ENCODE measurements at regions not wholly inside any gene's neighbourhood (a gene's known extent, or its start where the extent isn't known, plus 50 kb on each side); places are given as distances from the start of the nearest gene placed in this dataset.
"Not testable (repeated sequence)": the region's sequence is repeated elsewhere in the genome, so short reads cannot be mapped to it uniquely, and the experiment has no call there.

DNA sequence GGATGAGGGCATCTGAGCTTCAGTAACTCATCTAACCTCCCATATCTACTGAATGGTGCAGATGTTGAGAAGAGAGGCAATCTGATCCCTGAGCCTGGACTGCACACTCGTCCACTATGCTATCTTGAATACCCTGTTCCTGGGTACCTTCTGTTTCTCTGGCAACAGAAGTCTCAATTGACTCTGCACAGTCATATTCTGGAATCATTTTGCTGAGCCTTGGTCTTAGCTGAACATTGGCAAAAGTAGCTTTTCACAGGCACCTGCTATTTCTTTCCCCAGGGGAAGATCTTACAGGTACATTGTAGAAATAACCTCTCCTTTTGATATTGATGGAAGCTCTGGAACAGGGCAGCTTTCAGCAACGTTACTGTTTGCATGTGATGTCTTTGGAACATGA is 161.5 kb upstream of the GPR101 start:
- DNase-seq = no peak

DNA sequence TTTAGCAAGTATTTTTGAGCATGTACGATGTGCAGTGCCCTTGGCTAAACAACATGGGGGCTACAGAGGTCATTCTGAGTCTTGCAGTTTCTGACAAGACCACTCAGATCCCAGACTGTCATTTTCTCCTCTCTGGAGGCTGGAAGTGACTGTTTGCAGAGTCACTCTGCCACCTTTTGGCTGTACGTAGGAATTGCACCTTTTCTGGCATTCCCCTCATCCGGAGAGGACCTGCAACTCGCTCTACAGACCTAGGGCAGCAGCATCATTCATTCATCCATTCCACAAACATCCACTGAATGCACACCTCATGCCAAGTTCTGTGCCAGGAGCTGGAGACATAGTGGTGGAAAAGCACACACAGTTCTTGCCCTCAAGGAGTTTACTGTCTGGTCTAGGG is 160.4 kb upstream of the GPR101 start:
- peak in 1 of 2 experiments; percentile 63 for DNase-seq

DNA sequence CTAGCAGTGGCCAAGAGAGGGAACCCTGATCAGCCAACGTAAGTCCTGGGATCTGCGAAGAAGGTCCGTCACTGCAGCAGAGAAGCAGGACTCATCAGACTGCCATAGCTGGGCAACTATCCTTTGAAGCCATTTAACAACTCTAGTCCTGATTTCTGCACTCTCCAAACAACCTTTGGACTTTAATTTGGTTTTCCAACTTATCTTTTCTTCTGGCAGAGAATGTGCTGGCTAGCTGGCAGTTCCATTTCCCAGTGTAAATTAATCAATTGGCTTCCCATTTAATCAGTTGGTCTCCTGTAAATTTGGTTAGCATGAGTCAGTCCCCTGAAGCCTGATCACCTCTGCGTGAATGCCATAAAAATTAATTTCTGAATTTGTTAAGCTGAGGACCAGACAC is 153.7 kb upstream of the GPR101 start:
- no peak for DNase-seq

DNA sequence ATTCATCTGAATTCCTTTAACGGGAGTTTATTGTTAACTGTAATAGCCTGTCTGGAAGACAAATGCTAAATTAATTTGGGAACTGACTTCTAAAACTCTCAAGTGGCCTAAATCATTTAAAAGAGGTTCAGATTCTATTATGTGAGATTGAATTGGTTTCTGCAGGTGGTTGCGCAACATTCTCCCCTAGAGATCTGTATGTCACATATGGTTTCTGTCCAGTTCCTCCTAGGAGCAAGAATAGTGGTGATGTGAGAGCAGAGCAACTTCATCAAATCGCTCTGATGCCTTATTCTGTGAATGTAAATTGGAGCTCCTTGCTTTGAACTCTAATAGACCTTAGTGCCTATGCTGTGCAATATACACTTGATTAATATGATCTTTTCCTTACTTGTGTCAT is 144.6 kb upstream of the GPR101 start:
- DNase-seq = no peak

DNA sequence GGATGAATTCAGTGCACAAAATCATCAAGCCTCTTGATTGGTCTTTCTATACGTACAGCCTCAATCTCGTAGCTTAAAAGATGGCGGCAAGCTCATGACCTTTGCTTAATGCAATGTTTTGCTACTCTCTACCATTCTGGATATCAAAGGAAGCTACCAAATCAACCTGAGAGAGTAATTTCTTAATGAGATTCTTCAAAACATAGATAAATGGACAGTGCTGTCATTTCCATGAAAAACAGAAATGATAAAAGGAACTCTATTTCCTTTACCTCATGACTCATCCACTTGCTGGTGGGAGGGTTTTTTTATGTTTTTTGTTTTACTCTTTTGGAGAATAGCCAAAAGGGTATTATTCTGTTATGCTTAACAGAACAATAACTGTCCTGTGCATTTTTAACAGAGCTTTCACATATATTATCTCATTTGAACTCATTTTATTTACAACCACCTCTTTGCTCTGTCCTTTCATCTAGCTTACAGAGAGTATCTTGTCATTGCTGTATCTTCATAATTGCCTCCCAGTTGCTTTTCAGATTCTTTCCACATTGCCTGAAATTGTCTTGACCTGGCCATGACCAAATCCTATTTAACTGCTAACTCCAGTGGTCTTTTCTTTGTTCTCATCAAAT is 138.6 kb upstream of the GPR101 start:
- DNase-seq = no peak

DNA sequence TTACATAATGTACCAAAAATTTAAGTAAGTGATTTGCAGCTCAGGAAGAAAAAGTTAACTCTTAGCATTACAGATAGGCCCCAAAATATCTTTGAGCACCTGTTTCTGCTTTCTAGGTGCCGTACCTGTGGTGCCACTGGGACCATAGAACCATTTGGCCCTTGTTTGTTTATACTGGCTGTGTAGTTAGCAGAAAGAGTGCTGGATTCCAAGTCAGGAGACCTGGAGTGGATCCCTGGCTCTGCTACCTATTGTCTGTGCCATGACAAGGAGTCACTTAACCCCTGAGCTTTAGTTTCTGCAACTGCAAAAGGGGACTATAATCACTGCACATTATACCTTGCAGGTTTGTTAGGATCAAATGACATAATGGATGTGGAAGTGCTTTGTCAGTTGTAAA is 137.8 kb upstream of the GPR101 start:
- no peak for DNase-seq

DNA sequence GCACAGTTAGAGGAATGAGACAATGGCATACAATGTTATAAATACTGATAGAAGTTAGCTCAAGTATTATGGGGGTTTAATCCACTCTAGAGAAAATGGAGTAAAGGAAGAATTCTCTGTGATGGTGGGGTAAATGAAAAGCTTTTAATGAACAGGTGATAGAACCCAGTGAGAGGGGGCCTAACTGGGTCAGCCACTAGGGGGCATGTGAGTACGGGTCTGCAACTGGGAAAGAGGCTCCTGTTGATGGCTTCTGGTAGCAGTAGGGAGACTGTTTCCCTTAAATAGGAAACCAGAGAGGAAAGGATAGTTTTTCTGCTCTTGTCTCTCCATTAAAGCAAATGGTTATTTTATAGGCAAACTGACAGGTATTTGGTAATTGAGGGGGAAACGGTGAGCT is 132.8 kb upstream of the GPR101 start:
- DNase-seq = peak in 1 of 2 experiments; percentile 1

DNA sequence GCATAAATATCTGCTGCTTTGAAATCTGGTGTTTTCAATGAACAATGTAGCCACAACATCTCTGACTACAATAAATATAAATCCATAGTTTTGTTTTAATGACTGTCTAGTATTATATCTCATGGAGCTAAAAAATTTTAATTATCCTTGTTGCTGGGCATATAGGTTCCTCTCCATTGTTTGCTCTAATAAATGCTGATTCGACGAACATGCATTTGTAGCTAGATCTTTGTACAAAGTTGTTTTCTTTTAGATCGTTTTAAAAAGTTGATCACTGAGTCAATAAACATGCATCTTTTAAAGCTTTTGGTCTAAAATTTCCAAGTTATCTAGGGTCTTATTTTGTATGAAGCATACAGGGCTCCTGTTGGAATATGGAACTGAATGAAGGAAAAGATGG is 130.5 kb upstream of the GPR101 start:
- no peak for DNase-seq

DNA sequence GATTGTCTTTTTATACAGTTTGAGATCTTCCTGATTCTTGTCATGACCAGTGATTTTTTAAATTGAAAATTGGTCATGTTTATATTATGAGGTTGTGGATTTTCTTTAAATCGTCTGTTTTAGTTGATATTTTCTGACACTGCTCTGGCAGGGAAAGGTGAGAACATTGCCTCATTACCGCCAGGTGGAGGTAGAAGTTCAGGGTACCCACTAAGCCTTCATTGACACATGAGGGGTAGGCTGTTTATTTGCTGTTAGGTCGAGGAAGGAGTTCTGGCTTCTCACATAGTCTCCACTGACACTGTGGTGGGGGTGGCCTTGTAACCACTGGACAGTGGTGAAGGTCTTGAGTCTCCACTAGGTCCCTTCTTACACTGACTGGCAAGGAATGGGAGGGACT is 117.6 kb upstream of the GPR101 start:
- peak in 1 of 2 experiments; percentile 1 for DNase-seq

DNA sequence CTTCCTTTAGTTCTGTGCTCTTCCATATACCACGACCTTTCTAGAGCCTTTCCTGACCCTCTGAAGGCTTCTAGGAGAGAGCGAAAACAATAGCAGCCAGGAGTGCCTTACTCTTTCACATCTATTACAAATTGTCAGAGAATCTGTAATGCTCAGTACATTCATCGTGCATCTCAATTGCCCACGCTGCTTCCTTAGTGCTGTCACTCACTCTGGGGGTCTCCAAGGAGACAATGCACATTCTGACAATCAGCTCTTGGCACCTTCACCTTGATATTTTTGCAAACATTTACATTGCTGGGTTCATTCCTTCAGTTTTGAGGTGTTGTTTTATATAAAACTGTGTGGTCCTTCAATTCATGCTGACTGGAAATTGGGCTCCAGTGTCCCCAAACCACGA is 110.1 kb upstream of the GPR101 start:
- DNase-seq = no peak

DNA sequence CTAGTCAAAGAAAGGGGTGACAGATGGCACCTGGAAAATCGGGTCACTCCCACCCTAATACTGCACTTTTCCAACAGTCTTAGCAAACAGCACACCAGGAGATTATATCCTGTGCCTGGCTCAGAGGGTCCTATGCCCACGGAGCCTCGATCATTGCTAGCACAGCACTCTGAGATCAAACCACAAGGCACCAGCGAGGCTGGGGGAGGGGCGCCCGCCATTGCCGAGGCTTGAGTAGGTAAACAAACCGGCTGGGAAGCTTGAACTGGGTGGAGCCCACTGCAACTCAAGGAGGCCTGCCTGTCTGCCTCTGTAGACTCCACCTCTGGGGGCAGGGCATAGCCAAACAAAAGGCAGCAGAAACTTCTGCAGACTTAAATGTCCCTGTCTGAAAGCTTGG is 88.9 kb upstream of the GPR101 start:
- not testable (repeated sequence) for DNase-seq

DNA sequence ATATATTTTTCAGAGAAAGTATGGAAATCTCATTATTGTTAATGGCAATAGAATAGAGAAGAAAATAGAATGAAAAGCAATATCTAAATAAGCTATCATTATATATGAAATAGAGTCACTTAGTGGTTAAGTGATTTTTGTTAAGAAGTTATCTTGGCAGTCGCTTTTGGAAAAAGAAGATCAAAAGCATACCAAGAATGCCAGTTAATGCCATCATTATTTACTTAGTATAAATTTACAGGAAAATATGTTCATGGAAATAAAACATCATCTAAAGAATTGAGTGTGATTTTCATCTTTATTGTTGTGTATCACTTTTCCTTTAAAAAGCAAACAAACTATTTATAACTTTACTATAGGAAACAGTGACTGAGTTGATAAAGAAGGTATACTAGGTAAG is 85.3 kb upstream of the GPR101 start:
- DNase-seq = no peak

DNA sequence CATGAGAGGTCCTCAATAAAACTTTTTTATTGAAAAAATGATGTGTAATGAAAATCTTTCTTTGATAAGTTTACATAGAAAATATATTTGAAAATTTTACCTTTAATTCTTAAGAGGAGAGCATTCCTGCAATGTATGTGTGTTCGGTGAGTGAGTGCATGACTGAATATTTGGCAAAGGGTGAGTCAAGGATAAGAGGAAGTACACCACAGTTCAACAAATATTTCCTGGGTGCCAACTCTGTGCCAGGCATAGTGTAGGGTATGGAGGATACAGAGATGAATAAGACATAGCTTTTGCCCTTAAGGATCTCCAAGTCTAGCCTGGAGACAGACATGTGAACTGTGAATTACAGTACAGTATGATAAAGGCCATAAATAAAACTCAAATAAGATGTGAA is 84.7 kb upstream of the GPR101 start:
- DNase-seq = no peak

DNA sequence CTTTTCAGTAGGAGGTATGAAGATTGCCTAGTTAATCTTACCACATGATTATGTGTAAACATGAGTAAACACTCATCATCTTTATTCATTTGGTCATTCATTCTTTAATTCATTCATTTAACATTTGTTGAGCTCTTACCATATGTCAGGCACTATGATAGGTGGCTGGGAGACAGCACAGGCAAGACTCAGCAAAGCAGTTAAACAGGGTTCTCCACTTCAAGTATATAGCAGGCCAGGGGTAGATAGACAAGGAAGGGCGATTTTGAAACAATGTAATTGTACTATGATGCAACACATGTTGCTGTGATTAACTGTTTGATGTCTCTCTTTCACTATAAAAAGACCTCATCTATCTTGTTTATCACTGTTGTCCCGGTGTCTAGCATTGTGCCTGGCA is 84.3 kb upstream of the GPR101 start:
- DNase-seq = no peak

DNA sequence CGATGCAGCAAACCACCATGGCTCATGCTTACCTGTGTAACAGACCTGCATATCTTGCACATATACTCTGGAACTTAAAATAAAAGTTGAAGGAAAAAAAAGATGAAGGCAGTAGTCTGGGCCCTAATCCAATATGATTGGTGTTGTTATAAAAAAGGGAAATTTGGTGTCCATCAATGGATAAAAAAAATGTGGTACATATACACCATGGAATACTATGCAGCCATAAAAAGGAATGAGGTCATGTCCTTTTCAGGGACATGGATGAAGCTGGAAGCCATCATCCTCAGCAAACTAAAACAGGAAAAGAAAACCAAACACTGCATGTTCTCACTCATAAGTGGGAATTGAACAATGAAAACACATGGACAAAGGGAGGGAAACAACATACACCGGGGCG is 74.1 kb upstream of the GPR101 start:
- DNase-seq = not testable (repeated sequence)

DNA sequence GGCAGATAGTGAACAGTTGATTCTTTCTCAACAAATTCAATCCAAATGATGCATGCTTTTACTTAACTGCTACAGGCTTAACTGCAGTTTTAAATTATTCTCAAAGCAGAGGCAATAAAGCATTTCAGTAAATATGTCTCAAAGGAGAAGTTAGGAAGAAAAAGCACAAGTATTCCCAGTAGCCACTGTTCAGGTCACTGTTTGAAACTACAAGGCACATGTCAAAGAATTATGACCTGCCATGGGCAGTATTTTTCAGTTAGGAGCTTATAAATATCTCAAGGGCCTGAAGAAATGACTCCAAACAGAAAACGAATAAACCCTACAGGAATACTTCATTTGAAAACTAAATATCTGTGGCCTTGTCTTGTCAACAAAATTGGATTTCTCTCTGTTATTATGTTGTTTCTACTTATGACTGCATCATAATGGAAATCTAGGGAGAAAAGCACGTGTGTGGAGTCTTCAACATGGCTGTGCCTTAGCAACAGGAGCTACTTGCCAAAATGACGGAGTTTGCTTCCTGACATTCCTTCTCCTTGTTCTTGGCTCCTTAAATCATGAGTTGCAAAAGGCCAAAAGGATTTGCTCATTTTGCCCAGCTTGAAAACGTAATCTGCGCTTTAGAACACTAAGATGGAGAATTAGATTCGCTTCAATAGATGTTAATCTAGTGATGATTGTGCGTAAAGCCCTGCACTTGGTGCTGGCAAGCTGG is 67.6 kb upstream of the GPR101 start:
- no peak for DNase-seq
